ENCODE measurements at regions not wholly inside any gene's neighbourhood (a gene's known extent, or its start where the extent isn't known, plus 50 kb on each side); places are given as distances from the start of the nearest gene placed in this dataset.

GRCh38 chr2:104504331-104505073 is 349.4 kb upstream of the POU3F3 start:
- TF ChIP-seq EZH2phosphoT487 (IDR thresholded peaks at IDR 0.05; ENCODE audit: low read length) (no peak), CTCF (IDR thresholded peaks at IDR 0.05; ENCODE audit: low read length) (no peak)

All from MM.1S (cell line).